ENCODE measurements at regions not wholly inside any gene's neighbourhood (a gene's known extent, or its start where the extent isn't known, plus 50 kb on each side); places are given as distances from the start of the nearest gene placed in this dataset.

DNA sequence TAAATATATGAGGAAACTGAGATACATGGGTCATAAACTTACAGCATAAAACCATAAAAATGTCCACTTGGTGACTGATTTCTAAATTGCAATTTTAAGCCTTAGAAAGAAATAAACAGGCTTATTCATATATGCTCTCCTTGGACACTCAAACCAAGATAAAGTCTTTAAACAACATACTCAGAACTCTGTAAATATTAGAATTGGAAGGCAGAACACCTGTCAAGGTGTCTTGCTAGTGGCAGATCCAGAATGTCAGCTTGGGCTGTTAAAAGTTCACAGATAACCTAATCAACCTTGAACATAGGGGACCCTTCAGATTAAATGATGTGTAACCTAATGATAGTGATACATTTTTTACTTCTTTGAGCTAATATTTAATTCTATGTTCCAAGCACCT is 208.1 kb upstream of the ARSJ start:
- no peak overlapping the region for H3K27ac ChIP-seq
- no peaks in the 10 kb centered on the region for H3K4me1 ChIP-seq
- no peak overlapping the region for H3K9ac ChIP-seq
- no peak overlapping the region for H3K4me3 ChIP-seq
- TF ChIP-seq EZH2phosphoT487 (IDR thresholded peaks at IDR 0.05) = no peak
- no peak for TF ChIP-seq EZH2 (IDR thresholded peaks at IDR 0.05)
- TF ChIP-seq, protein P1, sequence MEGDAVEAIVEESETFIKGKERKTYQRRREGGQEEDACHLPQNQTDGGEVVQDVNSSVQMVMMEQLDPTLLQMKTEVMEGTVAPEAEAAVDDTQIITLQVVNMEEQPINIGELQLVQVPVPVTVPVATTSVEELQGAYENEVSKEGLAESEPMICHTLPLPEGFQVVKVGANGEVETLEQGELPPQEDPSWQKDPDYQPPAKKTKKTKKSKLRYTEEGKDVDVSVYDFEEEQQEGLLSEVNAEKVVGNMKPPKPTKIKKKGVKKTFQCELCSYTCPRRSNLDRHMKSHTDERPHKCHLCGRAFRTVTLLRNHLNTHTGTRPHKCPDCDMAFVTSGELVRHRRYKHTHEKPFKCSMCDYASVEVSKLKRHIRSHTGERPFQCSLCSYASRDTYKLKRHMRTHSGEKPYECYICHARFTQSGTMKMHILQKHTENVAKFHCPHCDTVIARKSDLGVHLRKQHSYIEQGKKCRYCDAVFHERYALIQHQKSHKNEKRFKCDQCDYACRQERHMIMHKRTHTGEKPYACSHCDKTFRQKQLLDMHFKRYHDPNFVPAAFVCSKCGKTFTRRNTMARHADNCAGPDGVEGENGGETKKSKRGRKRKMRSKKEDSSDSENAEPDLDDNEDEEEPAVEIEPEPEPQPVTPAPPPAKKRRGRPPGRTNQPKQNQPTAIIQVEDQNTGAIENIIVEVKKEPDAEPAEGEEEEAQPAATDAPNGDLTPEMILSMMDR (IDR thresholded peaks at IDR 0.05) = no peak
- no peak for DNase-seq (ENCODE audit: low spot score)
- no peaks in the 10 kb centered on the region for H3K36me3 ChIP-seq
- no peak overlapping the region for H3K4me3 Mint-ChIP-seq
- H3K4me1 Mint-ChIP-seq = no peaks in the 10 kb centered on the region
- no peaks in the 10 kb centered on the region for H3F3A ChIP-seq (ENCODE audit: low read depth)
- H3K27me3 Mint-ChIP-seq (ENCODE audit: insufficient read depth, low read depth) = no peaks in the 10 kb centered on the region
- H3K27me3 ChIP-seq = no peaks in the 10 kb centered on the region
- H4K20me1 ChIP-seq (ENCODE audit: low read depth) = no peaks in the 10 kb centered on the region
- no peaks in the 10 kb centered on the region for H3K36me3 Mint-ChIP-seq
- no peaks in the 10 kb centered on the region for H3K9me3 ChIP-seq (ENCODE audit: low read depth)
- H2AFZ ChIP-seq (replicated peaks) = no peak overlapping the region
- H3K27ac Mint-ChIP-seq = no peak overlapping the region
- H3K9me3 Mint-ChIP-seq = peaks cover 6% of the 10 kb centered on the region
- no peak overlapping the region for H3K4me2 ChIP-seq
- H3K79me2 ChIP-seq (ENCODE audit: low read depth) = no peaks in the 10 kb centered on the region

DNA sequence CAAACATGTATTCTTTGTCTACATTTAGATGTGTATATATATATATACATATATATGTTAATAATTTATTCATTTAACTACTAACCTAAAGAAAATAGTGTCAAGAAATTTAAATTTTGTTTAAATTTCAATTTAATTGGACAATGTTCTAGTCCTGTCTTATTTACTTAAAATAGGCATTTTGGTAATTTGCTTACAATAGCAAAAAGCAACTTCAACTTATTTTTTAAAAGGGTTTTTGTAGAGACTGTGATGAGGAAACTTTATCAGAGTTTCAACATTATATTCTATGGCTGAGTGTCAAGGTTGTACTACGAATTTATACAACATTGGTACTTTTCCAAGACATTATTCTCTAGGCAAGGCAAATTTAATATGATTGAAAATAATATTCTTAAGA is 212.0 kb upstream of the ARSJ start:
- Mint-ChIP-seq H3K27ac (no peak overlapping the region), H3K4me3 (no peak overlapping the region), H3K9me3 (no peaks in the 10 kb centered on the region), H3K27me3 (ENCODE audit: insufficient read depth, low read depth) (no peaks in the 10 kb centered on the region), H3K4me1 (no peaks in the 10 kb centered on the region), H3K36me3 (no peaks in the 10 kb centered on the region)
- Histone ChIP-seq H3F3A (ENCODE audit: low read depth) (no peaks in the 10 kb centered on the region), H3K36me3 (no peaks in the 10 kb centered on the region), H4K20me1 (ENCODE audit: low read depth) (no peaks in the 10 kb centered on the region), H3K27ac (no peak overlapping the region), H3K27me3 (no peaks in the 10 kb centered on the region), H3K79me2 (ENCODE audit: low read depth) (no peaks in the 10 kb centered on the region), H3K9ac (no peak overlapping the region), H3K4me2 (no peak overlapping the region), H3K4me3 (no peak overlapping the region), H3K4me1 (no peaks in the 10 kb centered on the region), H3K9me3 (ENCODE audit: low read depth) (no peaks in the 10 kb centered on the region), H2AFZ (replicated peaks) (no peak overlapping the region)
- no peak for DNase-seq (ENCODE audit: low spot score)
- TF ChIP-seq, protein P1 (IDR thresholded peaks at IDR 0.05) = no peak

DNA sequence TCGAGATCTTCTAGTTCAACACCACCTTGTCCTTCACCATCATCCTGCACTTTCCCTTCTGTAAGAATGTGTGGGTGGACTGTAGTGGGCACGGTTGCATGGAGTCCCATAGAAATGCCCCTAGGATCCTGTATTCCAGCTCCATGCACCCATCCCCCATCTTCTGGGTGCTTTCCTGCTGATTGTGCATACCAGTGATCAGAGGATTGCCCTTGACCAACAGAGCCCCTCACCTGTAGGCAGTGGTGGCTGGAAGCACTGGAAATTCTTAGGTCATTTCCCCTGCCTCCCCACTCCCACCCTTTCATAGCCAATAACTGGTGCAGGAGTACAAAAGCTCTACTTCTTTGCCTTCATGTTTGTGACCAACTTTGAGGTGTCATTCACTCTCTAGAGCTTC is 213.4 kb upstream of the ARSJ start:
- H3K27ac Mint-ChIP-seq = no peak overlapping the region
- Histone ChIP-seq H2AFZ (replicated peaks) (no peak overlapping the region), H3K9ac (no peak overlapping the region)

More for the DNA sequence above, 213.4 kb upstream of the ARSJ start:
- Mint-ChIP-seq H3K9me3 (no peaks in the 10 kb centered on the region), H3K4me1 (no peaks in the 10 kb centered on the region), H3K4me3 (no peak overlapping the region), H3K36me3 (no peaks in the 10 kb centered on the region), H3K27me3 (ENCODE audit: insufficient read depth, low read depth) (no peaks in the 10 kb centered on the region)
- no peaks in the 10 kb centered on the region for H3K9me3 ChIP-seq (ENCODE audit: low read depth)
- no peaks in the 10 kb centered on the region for H3K4me1 ChIP-seq
- no peaks in the 10 kb centered on the region for H4K20me1 ChIP-seq (ENCODE audit: low read depth)
- no peak overlapping the region for H3K27ac ChIP-seq
- H3K27me3 ChIP-seq = no peaks in the 10 kb centered on the region
- TF ChIP-seq, protein P1 (IDR thresholded peaks at IDR 0.05) = no peak
- TF ChIP-seq EZH2 (IDR thresholded peaks at IDR 0.05) = no peak
- no peak for TF ChIP-seq EZH2phosphoT487 (IDR thresholded peaks at IDR 0.05)
- H3K4me2 ChIP-seq = no peak overlapping the region
- no peaks in the 10 kb centered on the region for H3K36me3 ChIP-seq
- H3K4me3 ChIP-seq = no peak overlapping the region
- DNase-seq (ENCODE audit: low spot score) = no peak
- H3K79me2 ChIP-seq (ENCODE audit: low read depth) = no peaks in the 10 kb centered on the region
- H3F3A ChIP-seq (ENCODE audit: low read depth) = no peaks in the 10 kb centered on the region
